ENCODE measurements at regions not wholly inside any gene's neighbourhood (a gene's known extent, or its start where the extent isn't known, plus 50 kb on each side); places are given as distances from the start of the nearest gene placed in this dataset.

GRCh38 chr4:112845386-112845785 is 204.1 kb upstream of the ANK2 start:
- DNase-seq (ENCODE audit: low read depth in 2 of 3, low spot score in 2 of 3), result no peak

DNA sequence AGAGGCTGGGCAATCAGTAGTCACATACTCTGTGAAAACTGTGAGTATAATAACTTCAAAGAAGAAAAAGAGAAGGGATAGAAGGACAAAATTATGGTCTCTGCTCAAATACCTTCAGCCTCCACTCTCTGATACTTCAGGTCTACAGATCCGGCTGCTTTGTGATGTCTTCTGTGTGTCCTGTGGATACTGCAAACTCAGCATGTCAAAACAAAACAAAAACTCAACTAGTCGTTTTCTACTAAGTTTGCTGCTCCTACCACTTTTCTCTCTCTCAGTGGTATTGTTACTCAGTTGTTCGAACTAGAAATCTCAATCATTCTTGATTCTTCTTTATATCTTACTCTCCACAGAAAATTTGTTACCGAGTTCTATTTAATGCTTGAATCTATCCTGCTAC is 202.4 kb upstream of the ANK2 start:
- no peak for DNase-seq (ENCODE audit: low read depth in 2 of 3, low spot score in 2 of 3)

DNA sequence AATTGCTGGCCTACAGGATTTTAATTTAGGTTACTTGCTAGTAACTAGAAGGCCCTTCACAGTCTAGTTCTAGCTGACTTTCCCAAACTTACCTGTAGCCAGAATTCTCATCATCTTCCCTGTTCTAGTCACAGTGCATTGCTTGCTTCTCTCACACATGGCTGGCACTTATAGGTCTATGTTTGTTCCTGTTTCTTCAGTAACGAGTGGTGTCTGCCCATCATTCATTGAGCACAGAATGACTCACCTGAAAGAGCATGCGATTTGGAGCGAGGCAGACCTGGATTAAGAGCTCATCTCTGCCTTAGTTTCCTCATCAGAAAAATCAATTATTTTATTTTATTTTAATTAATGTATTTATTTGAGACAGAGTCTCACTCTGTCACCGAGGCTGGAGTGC is 201.7 kb upstream of the ANK2 start:
- no peak for DNase-seq (ENCODE audit: low read depth in 2 of 3, low spot score in 2 of 3)

DNA sequence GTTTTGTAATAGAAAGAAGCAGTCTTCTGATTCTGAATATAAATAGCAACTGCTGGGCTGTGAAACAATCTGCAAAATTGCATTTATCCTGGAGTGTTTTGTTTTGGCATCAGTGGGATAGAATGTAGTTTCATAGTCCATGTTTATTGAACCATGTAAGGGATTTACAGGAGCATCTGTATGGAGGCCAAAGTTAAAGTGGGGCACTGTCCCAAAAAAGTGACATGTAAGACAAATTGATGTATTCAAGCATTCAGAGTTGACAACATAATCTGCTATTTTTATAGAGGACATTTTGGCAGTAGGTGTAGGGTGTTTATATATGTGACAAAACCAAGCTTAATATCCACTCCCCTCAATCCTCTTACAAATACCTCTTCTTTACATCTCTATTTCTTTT is 200.5 kb upstream of the ANK2 start:
- no peak for DNase-seq (ENCODE audit: low read depth in 2 of 3, low spot score in 2 of 3)

- DNase-seq (ENCODE audit: low read depth in 2 of 3, low spot score in 2 of 3), result no peak
Observed at GRCh38 chr4:112852601-112853000, 196.9 kb upstream of the ANK2 start.

GRCh38 chr4:112853662-112854256 is 195.7 kb upstream of the ANK2 start:
- DNase-seq (ENCODE audit: low read depth in 2 of 3, low spot score in 2 of 3), result no peak

DNA sequence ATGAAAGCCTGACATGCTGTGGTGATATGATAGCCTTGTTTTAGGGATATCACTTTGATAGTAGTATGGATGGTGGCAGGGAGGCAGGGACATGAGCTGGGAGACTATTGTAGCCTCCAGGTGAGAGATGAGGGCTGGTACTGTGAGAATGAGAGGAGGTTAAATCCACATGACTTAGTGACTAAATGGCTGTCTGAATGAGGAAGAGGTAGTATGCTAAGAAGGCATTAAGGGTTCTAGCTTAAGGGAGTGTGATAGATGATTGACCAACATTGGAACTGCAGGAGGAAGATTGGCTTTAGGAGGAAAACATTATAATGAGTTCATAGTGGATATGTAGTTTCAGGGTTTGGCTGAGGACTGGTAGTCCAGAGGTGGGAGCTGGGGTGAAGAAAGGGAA is 195.0 kb upstream of the ANK2 start:
- DNase-seq (ENCODE audit: low read depth in 2 of 3, low spot score in 2 of 3), result no peak

DNA sequence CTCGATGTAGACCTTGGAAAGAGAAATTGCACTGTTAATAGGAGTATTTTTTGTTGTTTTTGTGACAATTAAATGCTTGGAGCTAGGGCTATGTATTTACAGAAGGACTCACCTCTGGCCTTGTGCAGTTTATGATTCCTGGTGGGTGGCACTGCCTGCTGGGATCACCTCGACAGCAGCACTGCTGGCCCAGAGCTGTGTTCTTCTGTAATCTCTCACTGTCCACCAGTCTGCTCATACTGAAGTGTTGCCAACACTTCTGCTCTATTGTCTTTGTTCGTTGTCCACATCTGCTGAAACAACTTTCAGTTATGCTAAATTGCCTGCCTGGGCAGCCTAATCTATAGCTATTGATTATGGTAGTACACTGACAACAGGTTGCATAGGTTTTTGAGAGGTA is 194.4 kb upstream of the ANK2 start:
- DNase-seq (ENCODE audit: low read depth in 2 of 3, low spot score in 2 of 3), result no peak

DNA sequence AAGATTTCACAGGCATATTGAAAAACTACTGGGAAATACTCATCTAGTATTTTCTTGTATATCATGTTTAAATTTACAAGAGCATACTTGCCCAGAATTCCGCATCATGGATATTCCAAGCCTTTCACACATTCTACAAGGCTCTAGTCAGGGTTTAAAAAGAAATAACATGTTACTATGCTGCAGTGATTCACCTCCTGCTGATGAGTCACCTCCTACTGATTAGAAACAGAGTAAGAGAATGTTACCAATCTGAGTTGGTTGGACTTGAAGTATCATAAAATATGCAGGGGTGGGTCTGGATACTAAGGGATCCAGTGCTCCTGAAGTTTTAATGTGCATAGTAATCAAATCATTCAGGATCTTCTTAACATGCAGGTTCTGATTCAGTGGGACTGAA is 192.0 kb upstream of the ANK2 start:
- no peak for DNase-seq (ENCODE audit: low read depth in 2 of 3, low spot score in 2 of 3)

DNA sequence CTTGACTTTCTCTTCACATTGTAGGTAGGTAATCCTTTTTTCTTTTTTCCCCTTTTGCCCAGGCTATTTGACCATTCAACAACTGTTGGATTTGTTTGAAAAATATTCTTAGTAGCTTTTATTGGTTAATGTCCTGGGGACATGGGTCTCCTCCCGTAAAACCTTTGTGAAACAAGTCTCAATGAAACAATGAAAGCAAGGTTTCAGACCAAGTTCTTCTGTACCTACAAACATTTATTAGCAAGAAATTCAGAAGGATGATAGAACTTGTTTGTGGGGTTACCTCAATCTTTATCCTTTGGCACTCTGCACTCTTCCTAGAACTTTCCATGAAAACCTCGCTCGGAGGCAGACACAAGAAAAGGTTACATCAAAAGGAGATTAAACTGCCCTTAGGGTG is 190.7 kb upstream of the ANK2 start:
- DNase-seq (ENCODE audit: low read depth in 2 of 3, low spot score in 2 of 3), result no peak

DNA sequence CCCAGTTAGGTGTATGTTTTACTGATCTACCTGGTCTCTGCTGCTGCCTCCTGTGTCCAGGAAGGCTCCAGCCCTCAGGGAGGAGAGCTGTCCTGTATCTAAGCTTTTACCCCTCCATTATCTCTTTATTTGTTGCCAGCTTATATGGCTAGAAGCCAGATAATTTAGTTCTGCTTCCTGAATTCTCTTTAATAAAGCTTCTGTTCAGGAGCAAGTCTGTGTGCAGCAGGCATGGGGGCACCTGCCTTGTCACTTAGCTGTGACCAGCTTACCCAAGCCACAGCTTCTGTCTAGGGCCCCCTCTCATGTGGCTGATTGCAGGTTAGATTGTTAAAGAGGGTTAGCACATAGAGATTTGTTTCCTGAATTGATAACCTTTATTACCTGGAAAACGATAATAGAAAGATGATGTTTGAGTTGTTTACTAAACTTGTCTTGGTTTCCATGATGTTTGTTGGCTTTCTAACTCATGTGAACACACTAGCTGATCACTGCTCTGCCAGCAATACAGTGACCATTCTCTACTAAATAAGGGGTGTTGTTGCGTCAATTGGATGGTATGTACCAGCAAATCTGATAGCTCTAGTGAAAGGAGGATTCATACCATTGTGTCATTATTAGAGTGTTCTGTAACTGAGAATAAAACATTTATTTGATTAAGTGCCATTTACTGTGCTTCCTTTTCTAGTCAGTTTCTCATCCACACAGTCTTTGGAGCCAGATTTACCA is 189.8 kb upstream of the ANK2 start:
- DNase-seq (ENCODE audit: low read depth in 2 of 3, low spot score in 2 of 3), result no peak

DNA sequence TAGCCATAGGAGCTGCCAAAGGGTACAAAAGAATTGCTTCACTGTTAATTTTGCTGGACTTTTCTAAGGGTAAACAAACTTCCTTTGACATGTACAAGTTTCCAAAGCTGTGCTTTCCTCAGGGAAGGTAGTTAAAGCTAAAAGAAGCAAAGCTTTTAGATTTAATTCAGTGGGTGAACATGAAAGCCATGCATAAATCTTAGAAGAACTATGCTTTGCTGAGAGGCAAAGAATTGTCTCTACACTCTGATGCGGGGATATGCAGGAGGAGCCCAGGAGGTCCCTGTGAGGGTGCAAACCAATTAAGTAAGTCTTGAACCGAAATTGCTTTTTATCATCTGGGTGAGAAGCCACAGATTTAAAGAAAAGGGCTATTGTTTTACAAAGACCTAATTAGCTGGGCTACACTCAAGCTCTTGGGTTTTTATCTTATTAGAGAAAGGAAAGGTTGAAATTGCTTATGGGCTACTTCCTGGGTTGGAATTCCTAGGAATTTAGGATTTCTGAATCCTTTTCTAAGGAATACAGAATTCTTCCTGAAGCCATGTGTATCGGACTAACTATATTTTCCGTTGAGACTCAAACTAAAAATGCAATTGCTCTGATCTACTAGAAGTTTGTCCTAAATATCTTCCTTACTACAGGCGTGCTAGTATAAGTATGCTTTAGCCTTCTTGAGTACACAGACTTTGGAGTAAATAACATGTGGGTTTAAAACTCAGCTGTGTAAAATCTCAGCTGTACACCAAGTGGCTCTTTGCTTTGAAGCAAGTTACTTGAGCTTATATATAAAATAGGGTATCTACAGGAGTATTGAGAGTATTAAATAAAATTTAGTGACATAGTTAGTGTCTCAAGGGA is 188.4 kb upstream of the ANK2 start:
- no peak for DNase-seq (ENCODE audit: low read depth in 2 of 3, low spot score in 2 of 3)

- DNase-seq (ENCODE audit: low read depth in 2 of 3, low spot score in 2 of 3), result no peak
Observed at GRCh38 chr4:112861691-112862674, 187.5 kb upstream of the ANK2 start.

DNA sequence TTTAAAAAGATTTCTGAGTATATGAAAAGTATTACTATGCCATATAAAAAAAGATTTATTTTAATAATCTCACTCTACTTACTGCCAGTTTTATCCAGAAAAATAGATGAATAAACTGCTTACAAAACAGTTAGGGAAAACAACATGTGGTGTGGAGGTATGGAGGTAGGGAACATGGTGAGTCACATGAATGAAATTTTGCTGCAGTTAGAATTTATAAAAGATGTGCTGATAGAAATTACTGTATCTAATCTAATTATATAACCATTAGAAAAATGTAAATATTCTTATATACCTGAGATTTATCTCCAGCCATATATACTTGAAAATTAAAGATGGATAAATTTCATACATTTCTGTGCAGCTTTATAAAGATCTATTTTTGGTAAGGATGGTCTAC is 184.0 kb upstream of the ANK2 start:
- no peak for DNase-seq (ENCODE audit: low read depth in 2 of 3, low spot score in 2 of 3)

- DNase-seq (ENCODE audit: low read depth in 2 of 3, low spot score in 2 of 3), result no peak
Observed at GRCh38 chr4:112876316-112876715, 173.1 kb upstream of the ANK2 start.

DNA sequence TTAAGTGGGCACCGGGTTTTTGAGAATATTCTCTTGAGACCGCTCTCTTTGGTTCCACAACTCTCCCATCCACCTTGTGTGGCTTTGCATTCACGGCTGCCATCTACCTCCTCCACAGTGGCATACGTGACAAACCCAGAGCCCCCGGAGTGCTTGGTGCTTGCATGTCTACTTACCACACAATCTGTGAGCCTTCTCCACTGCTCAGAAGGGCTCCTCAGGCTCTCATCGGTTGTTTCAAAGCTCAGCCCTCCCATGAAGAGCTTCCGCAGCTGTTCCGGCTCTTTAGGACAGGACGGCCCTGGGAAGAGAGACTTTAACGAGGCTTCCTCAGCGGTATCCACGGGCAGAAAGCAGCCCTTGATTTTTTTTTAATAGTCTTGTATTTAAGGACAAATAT is 167.6 kb upstream of the ANK2 start:
- no peak for DNase-seq (ENCODE audit: low read depth in 2 of 3, low spot score in 2 of 3)

DNA sequence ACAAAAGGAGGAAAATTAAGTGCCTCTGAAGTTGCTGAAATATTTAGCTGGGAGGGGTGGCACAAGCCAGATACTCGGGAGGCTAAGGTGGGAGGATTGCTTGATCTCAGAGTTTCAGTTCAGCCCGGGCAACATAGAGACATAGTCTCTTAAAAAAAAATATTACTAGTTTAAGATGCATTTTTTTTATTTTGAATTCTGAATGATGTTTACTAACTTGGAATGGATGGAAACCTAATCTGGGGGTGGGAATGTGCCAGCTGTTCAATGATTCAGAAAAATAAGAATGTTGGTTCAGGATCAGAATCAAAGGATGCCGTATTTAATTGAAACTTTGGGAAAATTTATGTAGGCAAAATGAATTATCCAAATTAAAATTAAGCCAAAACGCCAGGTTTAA is 167.2 kb upstream of the ANK2 start:
- no peak for DNase-seq (ENCODE audit: low read depth in 2 of 3, low spot score in 2 of 3)

DNA sequence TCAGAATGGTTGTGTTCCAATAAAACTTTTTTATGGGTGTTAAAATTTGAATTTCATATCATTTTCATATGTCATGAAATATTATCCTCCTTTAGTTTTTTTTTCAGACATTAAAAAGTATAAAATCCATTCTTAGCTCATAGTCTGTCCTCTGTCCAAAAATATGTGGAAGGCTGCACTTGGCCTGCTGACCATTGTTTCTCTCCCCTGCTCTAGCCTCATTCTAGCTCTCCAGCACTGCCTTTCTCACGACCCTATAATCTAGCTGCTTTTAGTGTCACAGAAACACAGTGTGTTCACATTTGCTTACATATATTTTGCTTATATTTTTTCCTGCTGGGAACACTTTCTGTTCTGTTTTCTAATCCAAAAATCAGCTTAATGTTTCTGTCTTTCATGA is 165.0 kb upstream of the ANK2 start:
- no peak for DNase-seq (ENCODE audit: low read depth in 2 of 3, low spot score in 2 of 3)

DNA sequence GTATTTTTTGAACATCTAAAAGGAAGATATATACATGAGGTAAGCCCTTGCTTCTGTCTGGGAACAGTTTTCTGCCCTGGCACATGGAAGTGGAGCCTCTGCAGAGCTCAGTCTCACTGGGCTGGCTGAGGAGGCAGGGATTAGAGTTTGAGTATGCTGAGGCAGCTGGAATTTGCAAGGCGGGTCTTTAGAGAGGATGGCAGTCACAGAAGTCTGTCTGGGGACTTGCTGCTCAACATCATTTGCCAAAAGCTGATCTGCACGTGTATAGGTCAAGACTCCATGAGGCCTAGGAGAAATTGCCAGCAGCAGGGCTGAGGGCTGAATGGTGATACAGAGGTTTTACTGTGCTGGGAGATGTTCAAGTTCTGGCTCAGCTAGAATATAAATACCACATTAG is 163.6 kb upstream of the ANK2 start:
- no peak for DNase-seq (ENCODE audit: low read depth in 2 of 3, low spot score in 2 of 3)

- DNase-seq (ENCODE audit: low read depth in 2 of 3, low spot score in 2 of 3), result no peak
Observed at GRCh38 chr4:112888622-112889021, 160.8 kb upstream of the ANK2 start.

GRCh38 chr4:112889199-112889598 is 160.3 kb upstream of the ANK2 start:
- no peak for DNase-seq (ENCODE audit: low read depth in 2 of 3, low spot score in 2 of 3)

Measured in activated CD8-positive, alpha-beta memory T cell treated with anti-CD3 and anti-CD28 coated beads for 48 hours (primary cell).